OCI-LY1 (cell line): ENCODE measurements at regions not wholly inside any gene's neighbourhood (a gene's known extent, or its start where the extent isn't known, plus 50 kb on each side); places are given as distances from the start of the nearest gene placed in this dataset.

Source experiments
- H2AFZ ChIP-seq: fragments of 200-600 bp; sonication (generic), shearing (Covaris generic); 2 replicates; pipeline ENCODE4 v1.6.0; 2014; ENCODE audit warnings: antibody characterized with exemption, mild to moderate bottlenecking, low read length
- H3F3A ChIP-seq: fragments of 200-600 bp; sonication (generic), shearing (Covaris generic); 2 replicates; pipeline ENCODE4 v1.6.0; 2014; ENCODE audit warnings: mild to moderate bottlenecking, antibody characterized with exemption, low read length, moderate library complexity; ENCODE audit not compliant: insufficient read depth
- H3K27ac ChIP-seq: fragments of 200-600 bp; sonication (generic); 2 replicates; pipeline ENCODE4 v1.5.1; 2014; ENCODE audit warnings: low read length, mixed run types, mild to moderate bottlenecking, low read depth; ENCODE audit not compliant: poor library complexity, severe bottlenecking
- H3K27me3 ChIP-seq: fragments of 200-600 bp; sonication (generic); 2 replicates; pipeline ENCODE4 v1.6.0; 2014; ENCODE audit warnings: antibody characterized with exemption, mild to moderate bottlenecking, low read length, moderate library complexity; ENCODE audit not compliant: insufficient read depth
- H3K36me3 ChIP-seq: fragments of 200-600 bp; sonication (generic); 2 replicates; pipeline ENCODE4 v1.6.1; 2014; ENCODE audit warnings: mild to moderate bottlenecking, antibody characterized with exemption, low read length, moderate library complexity, mixed read lengths; ENCODE audit not compliant: insufficient read depth
- H3K4me1 ChIP-seq: fragments of 200-600 bp; sonication (generic); 2 replicates; pipeline ENCODE4 v1.5.1; 2014; ENCODE audit warnings: mild to moderate bottlenecking, low read length, moderate library complexity; ENCODE audit not compliant: insufficient read depth, severe bottlenecking
- H3K4me2 ChIP-seq: fragments of 200-600 bp; sonication (generic), shearing (Covaris generic); 2 replicates; pipeline ENCODE4 v1.6.1; 2014; ENCODE audit warnings: low read length
- H3K4me3 ChIP-seq: fragments of 200-600 bp; sonication (generic); 2 replicates; pipeline ENCODE4 v1.5.1; 2014; ENCODE audit warnings: low read length, low read depth, mild to moderate bottlenecking, mixed read lengths; ENCODE audit not compliant: poor library complexity, severe bottlenecking
- H3K79me2 ChIP-seq: fragments of 200-600 bp; shearing (Covaris generic); 2 replicates; pipeline ENCODE4 v1.6.1; 2016; ENCODE audit warnings: mixed run types, low read length, mixed read lengths; ENCODE audit not compliant: insufficient read depth
- H3K9ac ChIP-seq: fragments of 200-600 bp; sonication (generic), shearing (Covaris generic); 2 replicates; pipeline ENCODE4 v1.6.1; 2014; ENCODE audit warnings: mild to moderate bottlenecking, low read length, mixed read lengths
- H3K9me2 ChIP-seq: fragments of 200-600 bp; sonication (generic), shearing (Covaris generic); 2 replicates; pipeline ENCODE4 v1.6.1; 2014; ENCODE audit warnings: low read depth, mild to moderate bottlenecking, low read length, mixed read lengths
- H3K9me3 ChIP-seq: fragments of 200-600 bp; shearing (Covaris generic); 2 replicates; pipeline ENCODE4 v1.6.1; 2014; ENCODE audit warnings: low read length, mixed read lengths
- H4K20me1 ChIP-seq: fragments of 200-600 bp; sonication (generic), shearing (Covaris generic); 2 replicates; pipeline ENCODE4 v1.6.0; 2016; ENCODE audit warnings: mild to moderate bottlenecking, low read length; ENCODE audit not compliant: insufficient read depth
- EZH2 ChIP-seq: fragments of 200-600 bp; sonication (generic), shearing (Covaris generic); IDR thresholded peaks from 2 replicates; pipeline ENCODE4 v1.8.0; 2017; ENCODE audit warnings: borderline replicate concordance, mixed run types, mild to moderate bottlenecking, antibody characterized with exemption, low read length, moderate library complexity, mixed read lengths
- TF ChIP-seq, protein P1 (sequence below): fragments of 200-600 bp; sonication (generic), shearing (Covaris generic); IDR thresholded peaks from 2 replicates; pipeline ENCODE4 v1.5.1; 2017; ENCODE audit warnings: mild to moderate bottlenecking, antibody characterized with exemption, low read length, moderate library complexity, mixed read lengths

DNA sequence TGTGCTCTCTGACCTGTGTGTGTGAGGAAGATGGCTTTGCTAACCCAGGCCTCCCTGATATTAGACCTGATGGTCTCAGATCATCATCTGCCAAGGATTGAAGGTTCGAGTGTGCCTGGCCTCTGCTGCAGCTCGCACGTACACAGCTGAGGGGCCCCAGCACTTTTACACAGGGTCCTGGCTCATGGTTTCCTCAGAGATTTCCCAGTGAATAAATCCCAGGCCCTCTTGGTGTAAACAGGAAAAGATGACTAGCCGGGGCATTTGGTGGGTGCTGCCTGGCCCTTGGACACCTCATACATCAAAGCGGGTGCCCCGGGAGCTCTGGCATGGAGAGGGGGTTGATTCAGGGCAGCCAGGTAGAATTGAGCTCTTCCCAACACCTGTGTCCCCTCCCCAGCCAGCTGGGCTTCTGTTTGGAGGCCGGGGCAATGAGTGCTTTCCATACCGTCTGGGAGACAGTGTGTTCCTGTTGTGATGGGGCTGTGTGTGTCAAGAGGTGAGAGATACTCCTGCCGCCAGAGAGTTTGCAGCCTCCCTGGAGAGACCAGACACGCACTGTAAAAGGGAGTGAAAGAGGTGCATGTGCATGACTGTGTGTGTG, 72.5 kb upstream of the TLE3 start:
- Histone ChIP-seq H3K9me3 (no peaks in the 10 kb centered on the region), H3K36me3 (no peaks in the 10 kb centered on the region), H3K9me2 (no peaks in the 10 kb centered on the region), H3K4me1 (no peaks in the 10 kb centered on the region), H3K9ac (no peak overlapping the region), H3K27me3 (peaks cover 9% of the 10 kb centered on the region; the same call in 1 of the 2 replicates), H3F3A (no peaks in the 10 kb centered on the region), H3K4me3 (no peak overlapping the region), H3K4me2 (no peak overlapping the region), H3K79me2 (no peaks in the 10 kb centered on the region), H3K27ac (no peak overlapping the region), H4K20me1 (no peaks in the 10 kb centered on the region), H2AFZ (no peak overlapping the region)
- no peak for TF ChIP-seq EZH2
- TF ChIP-seq, protein P1, sequence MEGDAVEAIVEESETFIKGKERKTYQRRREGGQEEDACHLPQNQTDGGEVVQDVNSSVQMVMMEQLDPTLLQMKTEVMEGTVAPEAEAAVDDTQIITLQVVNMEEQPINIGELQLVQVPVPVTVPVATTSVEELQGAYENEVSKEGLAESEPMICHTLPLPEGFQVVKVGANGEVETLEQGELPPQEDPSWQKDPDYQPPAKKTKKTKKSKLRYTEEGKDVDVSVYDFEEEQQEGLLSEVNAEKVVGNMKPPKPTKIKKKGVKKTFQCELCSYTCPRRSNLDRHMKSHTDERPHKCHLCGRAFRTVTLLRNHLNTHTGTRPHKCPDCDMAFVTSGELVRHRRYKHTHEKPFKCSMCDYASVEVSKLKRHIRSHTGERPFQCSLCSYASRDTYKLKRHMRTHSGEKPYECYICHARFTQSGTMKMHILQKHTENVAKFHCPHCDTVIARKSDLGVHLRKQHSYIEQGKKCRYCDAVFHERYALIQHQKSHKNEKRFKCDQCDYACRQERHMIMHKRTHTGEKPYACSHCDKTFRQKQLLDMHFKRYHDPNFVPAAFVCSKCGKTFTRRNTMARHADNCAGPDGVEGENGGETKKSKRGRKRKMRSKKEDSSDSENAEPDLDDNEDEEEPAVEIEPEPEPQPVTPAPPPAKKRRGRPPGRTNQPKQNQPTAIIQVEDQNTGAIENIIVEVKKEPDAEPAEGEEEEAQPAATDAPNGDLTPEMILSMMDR, result no peak

DNA sequence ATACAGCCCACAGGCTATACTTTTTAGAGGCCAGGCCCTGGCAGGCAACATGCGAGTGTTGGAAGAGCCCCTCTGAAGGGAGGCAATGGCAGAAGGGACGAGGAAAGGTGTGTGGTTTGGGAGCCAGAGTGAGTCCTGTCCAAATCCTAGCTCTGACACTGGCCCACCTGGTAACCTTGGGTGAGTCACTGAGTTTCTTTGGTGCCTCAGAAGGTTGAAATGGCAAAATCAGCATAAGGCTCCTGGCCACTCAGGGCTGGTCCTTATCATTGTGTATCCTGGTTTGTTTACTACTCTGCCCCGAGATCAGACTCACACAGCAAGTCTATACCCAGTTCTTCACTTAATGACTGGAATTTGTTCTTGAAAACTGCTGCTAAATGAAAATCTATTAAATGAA, 71.4 kb upstream of the TLE3 start:
- Histone ChIP-seq H3F3A (no peaks in the 10 kb centered on the region), H3K4me3 (no peak overlapping the region), H3K9ac (no peak overlapping the region), H3K9me3 (no peaks in the 10 kb centered on the region), H3K36me3 (no peaks in the 10 kb centered on the region), H4K20me1 (no peaks in the 10 kb centered on the region), H2AFZ (no peak overlapping the region), H3K79me2 (no peaks in the 10 kb centered on the region), H3K9me2 (no peaks in the 10 kb centered on the region), H3K27ac (no peak overlapping the region), H3K4me1 (no peaks in the 10 kb centered on the region), H3K4me2 (no peak overlapping the region), H3K27me3 (peaks cover 9% of the 10 kb centered on the region; the same call in 1 of the 2 replicates)
- no peak for TF ChIP-seq EZH2
- TF ChIP-seq, protein P1, result no peak

DNA sequence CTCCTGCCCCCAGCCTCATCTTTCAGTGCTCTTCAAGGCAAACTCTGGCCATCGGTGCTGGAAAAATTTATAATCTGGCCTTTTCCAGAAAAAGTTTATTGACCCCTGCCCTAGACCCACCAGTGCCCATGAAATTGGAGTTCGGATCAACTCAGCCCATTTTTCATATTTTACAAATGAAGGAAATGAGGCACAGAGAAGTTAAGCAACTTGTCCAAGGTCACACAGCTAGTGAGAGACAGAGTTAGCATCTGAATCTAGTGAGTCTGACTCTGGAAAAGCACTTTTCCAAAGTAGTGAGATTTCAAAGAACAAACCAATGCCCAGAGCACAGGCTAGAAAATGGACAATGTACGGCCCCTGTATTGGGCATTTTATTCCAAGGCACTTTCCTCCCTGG, 69.4 kb upstream of the TLE3 start:
- H3K4me3 ChIP-seq, result no peak overlapping the region
- H3K36me3 ChIP-seq, result no peaks in the 10 kb centered on the region
- no peaks in the 10 kb centered on the region for H3F3A ChIP-seq
- no peaks in the 10 kb centered on the region for H3K4me1 ChIP-seq
- H3K9ac ChIP-seq, result no peak overlapping the region
- no peak overlapping the region for H3K4me2 ChIP-seq
- no peaks in the 10 kb centered on the region for H3K79me2 ChIP-seq
- TF ChIP-seq EZH2, result no peak
- TF ChIP-seq, protein P1, result no peak
- H3K9me2 ChIP-seq, result no peaks in the 10 kb centered on the region
- peaks cover 11% of the 10 kb centered on the region; the same call in 1 of the 2 replicates for H3K27me3 ChIP-seq
- H2AFZ ChIP-seq, result no peak overlapping the region
- no peaks in the 10 kb centered on the region for H3K9me3 ChIP-seq
- no peak overlapping the region for H3K27ac ChIP-seq
- H4K20me1 ChIP-seq, result no peaks in the 10 kb centered on the region
